NOMO-1 treated with dmso at 0.1 percent for 144 hours (cell line): ENCODE measurements at regions not wholly inside any gene's neighbourhood (a gene's known extent, or its start where the extent isn't known, plus 50 kb on each side); places are given as distances from the start of the nearest gene placed in this dataset.

Experiments
- DNase-seq: peaks from one replicate; lab custom pipeline; 2025; ENCODE audit not compliant: unreplicated experiment; lab: John Stamatoyannopoulos, UW

DNA sequence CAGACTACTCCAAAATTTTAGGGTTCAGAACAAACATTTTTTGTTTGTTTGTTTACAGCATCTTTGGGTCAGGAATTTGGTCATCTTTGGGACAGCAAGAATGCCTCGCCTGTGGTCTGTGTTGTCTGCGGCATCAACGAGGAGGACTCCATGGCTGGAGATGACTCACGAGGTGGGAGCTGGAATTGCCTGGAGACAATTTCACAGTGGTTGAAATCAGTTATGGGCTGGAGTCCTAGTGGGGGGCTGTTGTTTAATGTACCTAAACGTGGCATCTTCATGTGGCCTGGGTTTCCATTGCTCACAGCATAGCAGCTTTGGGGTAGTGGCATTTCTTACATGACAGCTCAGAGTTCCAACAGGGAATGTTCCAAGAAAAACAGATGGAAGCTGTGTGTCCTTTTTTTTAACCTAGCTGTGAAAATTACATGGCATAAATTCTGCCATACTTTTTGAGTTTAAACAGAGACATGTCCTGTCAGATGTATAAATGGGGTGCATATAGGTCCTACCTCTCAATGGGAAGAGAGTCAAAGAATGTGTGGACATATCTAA lies 507.3 kb upstream of the CBLB start:
- no peak for DNase-seq

DNA sequence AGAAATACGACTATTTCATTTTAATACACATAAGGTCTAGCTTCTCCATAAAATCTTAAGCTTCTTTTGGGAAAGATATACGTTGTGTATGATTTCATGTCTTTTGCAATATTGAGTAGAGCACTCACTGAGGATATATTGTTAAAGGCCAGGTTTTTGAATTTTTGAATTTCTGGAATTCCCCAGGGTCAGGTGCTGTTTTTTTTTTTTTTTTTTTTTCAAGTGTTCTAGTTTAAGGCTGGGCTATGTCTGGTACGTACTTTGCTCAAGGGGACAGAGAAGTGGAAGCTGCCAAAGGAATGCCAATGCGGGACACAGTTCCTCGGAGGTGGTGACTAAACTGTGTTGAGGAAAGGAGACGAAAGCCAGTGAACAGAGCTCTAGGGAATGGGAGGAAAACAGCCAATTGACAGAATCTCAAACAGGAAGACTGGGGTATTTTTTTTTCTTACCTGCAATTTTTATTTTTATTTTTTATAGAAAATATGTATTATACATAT lies 510.5 kb upstream of the CBLB start:
- DNase-seq, result no peak

DNA sequence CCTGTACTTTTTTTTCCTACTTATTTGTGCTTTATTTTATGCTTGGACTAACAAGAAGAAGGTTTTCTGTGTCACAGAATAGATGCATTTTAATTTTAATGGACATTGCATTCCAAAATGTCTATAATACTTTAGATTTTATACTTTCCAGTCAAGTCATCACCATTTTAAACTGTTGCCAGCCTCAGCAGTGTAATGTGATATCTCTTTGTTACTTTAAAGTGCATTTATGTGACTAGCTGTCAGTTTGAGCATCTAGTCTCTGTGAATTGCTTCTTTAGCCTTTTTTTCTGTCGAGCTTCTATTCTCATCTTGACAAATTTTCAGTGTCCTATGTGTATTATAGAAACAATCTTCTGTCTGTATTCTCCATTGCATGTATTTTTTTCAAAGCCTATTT lies 511.4 kb upstream of the CBLB start:
- DNase-seq, result no peak

DNA sequence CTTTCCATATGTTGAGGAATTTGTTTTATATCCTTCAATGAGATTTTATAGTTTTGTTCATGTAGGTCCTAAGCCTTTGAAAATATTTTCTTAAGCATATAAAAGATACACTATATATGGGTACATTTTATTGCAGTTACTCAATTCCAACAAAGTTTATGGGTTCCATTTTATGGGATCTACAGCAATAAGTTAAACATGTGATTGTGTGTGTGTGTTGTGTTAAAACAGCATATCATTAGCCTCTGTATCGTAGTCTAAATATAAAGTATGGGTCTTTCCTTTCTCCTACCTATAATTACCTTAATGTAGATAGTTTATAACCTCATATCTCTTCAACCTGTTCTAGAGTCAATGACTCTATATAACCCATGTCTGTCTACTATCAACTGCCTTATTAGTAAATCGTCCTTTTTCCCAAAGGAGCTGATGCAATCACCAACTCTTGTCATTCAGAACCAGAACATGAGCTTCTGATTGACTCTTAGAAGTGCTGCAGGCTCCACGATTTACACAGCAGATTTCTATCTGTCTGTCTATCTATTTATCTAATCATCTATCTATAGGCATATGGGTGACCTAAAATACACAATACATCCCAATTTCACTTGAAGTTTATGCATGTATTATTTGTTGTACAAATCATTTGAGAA lies 512.6 kb upstream of the CBLB start:
- DNase-seq, result no peak

DNA sequence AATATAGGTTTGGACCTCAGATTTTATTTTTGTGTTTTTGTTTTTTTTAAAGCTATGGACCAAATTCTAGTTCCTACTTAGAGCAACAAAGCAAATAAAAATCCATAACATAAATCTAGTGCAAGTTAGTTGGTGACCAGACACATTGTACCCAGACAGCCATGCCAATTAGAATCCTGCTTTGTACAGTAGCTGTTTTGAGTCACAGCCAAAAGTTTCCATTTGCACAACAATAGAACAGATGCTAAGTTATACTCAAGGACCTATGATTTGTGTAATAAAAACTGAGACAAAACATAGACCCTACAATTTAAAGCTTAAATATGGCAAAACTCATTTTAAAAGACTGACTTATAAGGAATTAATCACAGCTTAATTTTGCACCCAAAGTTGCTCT lies 513.1 kb upstream of the CBLB start:
- DNase-seq, result no peak

DNA sequence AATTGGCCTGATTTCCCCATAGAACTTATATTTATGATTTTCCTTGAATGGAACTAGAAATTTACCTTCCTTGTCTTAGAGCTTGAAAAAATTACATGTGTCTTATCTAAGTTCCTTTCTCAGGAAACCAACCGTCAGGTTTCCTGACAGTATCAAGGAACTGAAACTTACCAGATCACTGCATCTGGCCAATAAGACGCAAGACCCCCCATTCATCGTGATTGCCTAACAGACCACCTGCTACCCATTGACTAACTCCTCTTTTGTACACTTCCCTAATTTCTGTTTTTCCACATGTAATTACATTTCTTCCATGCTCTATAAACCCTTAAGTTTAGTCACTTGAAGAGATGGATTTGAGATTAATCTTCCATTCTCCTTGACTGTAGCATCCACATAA lies 517.2 kb upstream of the CBLB start:
- peak; percentile 57 for DNase-seq

DNA sequence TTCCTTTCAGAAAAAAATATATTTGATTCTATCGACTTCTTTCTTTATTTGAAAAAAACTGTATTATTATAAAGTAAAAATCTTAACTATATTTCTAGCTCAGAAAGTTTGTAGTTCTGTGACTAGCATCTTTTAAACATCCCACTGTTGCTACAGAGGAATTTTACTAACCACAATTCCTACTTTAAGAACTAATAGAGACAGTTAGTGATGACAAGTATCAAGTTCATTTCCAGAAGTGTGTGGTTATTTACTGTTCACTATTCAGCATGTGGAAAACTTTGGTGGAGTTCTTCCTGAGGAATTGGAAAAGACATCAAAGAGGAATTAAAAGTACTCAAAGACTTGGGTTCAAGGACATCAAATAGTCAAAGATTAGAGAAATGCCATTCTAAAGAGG lies 524.1 kb upstream of the CBLB start:
- no peak for DNase-seq

DNA sequence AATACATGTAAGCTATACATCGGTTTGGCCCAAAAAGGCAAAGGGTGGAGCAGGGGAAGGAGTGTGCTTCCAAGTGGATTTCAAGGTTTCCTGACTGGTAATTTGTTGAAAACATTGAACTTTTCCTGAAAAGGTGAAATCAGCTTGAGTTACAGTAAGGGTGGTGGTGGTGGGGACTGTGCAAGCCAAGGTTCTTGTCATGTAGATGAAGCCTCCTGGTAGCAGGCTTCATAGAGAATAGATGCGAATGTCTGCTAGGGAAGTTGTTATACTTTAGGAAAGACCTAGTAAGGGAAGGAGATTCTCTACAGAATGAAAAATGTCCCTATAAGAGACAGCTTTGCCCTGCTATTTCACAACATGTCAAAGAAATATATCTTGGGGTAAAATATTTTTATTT lies 528.2 kb upstream of the CBLB start:
- DNase-seq, result no peak

DNA sequence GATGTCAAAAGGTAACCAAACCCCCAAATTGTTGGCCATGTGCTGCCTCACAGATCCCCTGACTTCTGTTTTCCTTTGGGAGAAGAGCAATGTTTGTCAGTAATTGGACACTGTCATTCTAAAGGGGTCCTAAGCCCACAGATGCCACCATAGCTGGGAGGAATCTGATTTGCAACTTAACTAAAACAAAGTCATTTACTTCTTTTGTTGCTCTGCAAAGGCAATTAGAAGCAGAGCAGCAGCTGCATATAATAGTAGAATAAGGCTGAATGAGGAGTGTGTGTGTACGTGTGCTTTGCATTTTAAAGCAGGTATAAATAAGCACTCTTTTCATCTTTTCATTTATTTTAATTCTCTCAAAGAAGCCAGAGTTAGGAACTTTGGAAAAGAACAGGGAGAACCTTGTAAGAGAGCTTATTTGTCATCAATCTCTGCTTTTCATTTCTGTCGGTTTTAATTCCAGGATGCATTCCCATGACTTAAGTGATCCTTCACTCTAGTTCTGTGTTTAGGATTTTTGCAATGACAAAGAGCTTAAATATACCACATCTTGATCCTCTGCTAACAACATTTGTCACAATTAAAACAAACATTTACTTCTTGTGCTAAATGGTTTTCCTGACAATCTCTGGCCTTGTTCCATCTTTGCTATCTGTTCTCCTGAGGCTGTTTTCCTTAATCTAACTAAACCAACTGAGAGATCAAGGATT lies 530.2 kb upstream of the CBLB start:
- no peak for DNase-seq

DNA sequence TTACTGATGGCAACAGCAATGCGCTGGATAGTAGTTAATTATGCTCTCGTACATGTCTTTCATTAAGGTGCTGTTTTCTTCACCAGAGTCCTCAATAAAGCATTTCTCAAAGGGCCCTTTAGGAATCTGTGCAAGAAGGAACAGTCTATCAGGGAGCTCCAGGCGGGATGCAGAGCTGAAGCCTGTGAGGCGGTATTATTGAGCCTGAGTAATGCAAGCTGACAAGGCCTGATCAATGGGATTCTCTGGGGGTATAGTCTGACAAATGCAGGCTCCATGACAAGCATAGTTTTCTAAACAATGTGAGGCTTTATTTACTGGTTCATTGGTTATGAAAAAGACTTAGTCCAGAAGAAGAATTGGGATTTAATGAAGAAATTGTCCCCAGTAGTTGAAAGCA lies 530.9 kb upstream of the CBLB start:
- no peak for DNase-seq

DNA sequence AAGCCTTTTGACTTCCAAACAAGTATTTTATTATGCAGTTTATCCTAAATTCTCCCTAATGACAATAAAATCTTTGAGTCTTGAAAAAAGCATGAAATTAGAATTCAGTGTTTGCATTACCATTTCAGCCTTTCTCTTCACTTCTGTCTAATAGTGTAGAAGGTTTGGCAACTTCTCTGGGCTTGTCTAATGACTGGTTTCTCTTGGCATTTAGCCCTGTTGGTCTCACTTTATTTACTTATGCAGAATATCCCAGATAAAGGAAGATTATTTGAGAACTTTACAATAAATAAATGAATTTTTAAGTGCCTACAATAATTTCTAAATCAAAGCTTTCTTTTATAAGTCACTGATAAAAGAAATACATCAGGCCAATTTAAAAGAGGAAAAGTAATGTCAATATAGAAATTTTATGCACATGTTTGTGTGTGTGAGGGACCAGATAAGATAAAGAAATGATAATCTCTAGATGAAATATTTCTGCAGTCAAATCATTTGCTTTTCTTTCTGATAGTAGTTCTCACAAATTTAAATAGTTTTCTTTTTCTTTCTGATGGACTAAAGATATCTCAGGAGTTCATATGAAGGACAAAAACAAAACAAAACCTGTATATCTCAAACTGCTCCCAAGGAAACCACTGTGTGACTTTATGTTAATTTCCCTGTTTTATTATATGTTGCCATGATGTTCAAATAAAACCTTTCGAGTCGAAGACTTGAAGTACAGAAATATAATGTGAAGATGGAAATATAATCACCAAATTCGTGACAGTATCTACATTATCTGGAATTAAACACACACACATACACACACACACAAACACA lies 533.1 kb upstream of the CBLB start:
- DNase-seq, result no peak

DNA sequence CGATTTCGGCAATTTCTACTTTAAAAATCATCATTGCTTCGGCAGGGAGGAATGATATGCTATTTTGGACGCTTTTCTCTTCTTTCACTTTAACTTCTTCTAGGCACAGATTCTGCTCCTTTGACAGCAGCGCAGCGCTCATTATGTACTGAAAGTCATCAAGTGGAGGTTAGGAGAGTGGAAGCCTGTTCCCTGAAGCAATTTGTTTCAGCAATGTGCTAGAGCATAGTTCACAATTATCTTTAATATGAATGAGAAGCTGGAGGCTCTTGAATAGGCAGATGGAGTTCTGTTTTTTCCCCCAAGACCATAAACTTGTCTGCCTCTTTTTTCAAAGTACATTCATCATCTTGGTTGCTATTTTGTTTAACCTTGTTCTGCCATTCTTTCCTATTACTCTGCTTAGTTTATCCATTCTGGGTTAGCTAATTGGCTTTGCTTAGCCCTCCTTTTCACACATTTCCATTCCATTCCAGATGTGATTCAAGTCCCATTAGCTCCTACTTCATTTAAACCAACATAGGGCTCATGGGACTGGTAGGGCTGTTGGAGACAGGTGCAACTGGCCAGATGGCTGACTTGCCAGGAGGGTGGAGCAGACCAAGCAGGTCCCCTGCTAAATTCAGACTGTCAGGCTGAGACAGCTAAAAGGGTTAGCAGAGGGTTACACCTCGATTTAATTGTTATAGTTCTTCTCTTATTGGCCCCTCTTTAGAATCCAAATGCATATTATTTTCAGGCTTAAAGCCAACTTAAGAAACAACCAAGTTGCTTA lies 534.7 kb upstream of the CBLB start:
- DNase-seq, result no peak

DNA sequence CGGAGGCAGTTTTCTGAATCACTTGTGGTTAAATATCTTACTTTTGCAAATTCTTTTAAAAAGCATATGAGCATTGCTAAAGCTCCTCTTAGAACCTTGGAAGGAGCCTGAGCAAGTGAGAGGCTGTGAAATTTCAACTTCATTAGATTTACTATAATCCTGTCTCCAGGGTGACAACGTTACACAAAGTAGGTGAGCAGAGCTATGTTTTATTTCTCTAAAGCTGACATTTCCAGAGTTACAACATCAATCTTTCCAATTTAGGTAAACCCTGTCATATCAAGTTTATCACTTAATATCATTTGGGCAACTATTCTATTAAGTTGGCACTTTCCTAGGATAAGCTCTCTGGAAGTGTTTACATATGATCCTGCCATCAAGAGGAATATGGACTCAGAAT lies 544.9 kb upstream of the CBLB start:
- no peak for DNase-seq

DNA sequence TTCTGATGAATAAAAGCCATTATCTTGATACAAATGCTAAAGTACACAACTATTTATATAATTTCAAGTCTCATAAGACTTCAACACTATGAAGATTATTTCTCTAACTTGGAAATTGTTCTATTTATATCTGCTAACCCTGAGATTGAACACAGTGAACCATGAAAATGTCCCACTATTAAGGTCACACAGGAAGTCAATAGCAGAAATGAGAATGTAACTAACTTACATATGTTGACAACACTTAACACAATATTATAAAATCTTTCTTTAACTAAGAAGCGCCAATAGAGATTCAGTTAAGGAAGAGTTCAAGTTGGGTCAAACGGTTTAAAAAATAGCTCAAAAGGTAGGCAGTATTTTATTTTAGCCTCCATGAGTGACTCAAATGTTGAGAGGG lies 551.8 kb upstream of the CBLB start:
- no peak for DNase-seq

DNA sequence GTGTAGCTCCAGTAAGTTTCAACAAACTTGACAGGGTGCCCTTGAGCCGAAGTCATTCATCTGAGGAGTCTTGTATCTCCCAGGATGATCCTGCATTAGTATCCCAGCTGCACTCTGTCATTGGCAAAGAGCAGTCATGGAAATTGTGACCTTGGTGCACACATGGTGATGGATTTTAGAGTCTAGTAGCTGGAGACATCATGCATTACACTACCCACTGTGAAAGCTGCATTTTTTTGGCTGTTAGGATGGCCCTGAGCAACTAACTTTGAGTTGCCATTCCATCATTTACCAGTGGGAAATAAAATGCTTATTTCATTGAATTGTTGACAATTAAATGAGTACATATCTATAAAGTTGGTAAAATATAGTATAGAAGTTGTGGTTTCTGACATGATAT lies 552.6 kb upstream of the CBLB start:
- no peak for DNase-seq

DNA sequence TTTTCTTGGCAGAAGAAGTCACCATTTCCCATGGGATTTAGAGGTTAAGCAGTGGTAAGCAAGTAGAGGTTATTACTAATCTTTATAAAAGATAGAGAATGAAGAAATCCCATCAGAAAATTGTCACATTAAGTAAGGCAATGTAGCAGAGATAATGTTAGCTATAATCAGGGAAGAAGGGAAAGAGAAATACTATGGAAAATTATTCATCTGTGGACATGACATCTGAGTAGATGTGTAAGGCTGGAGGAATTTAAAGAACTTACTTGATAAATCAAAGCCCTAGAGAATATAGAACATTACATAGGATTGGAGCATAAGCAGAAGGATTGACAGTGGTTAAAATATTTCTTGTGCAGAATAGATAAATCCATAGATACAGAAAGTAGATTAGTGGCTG lies 553.1 kb upstream of the CBLB start:
- DNase-seq, result no peak

DNA sequence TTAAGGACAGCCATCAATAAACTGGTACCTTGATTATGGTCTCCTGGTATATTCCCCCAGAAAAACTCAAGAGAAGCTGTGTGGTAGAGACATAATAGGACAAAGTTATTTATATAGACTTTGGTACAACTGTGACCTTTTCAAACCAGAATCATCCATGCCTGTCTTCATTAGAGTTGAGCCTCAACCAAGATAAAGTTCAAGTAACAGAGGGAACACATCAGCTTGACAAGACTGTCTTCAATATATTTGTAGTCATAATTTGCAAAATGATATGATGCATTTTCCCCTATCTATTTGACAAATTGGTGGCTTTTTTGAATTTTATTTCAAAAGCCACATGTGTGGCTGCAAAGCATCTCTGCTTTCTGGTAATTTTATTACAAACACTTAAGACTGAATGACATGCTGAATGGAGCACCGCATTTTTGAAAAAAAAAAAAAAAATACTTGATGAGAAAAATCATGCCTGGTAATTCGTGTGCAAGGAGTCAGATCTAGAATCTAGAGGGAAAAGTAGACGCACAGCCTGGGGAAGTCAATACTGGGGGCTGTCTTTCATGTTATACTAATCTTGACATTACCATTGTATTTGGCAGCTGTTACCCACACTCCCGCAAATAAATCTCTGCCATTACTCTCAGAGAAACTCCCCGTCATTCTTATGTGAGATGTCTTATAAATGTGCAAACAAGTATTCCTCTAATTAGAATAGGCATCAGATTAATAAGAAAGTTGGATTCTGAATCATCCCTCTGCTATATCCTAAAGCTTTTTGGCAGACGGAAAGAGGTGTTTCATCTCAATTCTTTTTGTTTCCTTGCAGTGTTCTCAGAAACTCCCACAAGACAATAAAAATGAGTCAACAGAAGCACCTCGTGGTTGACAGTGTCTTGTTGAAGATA lies 554.8 kb upstream of the CBLB start:
- DNase-seq, result no peak

DNA sequence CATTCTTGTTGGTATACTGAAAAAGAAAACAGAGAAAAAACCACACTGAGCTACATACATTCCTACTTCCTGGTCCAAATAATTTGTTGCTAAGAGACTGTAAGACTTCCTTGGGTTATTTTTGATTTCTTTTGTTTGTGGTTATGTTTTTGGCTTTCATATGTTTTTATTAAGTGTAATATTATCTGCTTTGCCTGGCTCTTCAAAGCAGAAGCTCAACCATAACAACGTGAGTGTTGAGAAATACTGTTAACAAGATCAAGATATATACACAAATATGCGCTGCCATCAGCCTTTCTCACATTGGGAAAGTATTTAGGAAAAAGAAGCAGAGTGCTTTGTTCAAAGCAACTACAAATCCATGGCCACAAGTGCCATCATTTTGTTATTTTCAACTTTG lies 556.2 kb upstream of the CBLB start:
- no peak for DNase-seq

DNA sequence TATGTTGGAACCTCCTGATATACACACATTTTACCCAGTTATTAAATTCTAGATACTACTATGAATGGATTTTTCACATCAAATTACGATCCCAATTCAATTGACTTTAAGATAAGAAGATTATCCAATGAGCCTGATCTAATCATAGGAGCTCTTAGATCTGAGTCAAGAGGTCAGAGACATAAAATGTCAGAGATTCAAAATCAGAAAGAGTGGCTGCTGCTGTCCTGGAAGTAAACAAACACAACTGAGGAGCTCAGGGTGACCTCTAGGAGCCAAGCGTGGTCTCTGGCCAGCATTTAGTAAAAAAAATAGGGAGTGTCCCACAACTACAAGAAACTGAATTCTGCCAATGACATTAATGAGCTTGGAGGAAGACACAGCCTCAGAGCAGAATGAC lies 557.1 kb upstream of the CBLB start:
- no peak for DNase-seq

DNA sequence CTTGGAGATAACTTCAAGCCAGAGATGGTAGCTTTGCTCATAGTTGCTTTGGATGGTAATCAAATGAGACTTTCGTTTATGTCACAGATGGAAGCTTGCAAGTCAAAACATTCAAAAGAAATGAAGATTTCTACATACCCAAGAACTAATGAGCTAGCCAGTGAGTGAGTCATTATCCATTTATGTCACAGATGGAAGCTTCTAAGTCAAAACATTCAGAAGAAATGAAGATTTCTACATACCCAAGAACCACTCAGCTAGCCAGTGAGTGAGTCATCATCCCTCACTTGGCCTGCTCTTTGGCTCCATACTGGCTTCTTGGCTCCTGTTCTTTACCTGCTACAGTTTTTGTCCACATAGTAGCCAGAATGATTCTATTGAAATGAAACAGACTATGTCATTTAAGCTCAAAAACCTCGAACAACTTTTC lies 559.8 kb upstream of the CBLB start:
- peak; percentile 45 for DNase-seq
